Astrocyte (in vitro differentiated cells and primary cell): ENCODE measurements at regions not wholly inside any gene's neighbourhood (a gene's known extent, or its start where the extent isn't known, plus 50 kb on each side); places are given as distances from the start of the nearest gene placed in this dataset.

Source experiments
- DNase-seq: peaks from one replicate; pipeline ENCODE4 v3.0.0-alpha.2; 2010; ENCODE audit warnings: low read depth
- FAIRE-seq: peaks from 2 replicates; lab custom pipeline; 2011; peaks lifted over from hg19 to GRCh38; lab: Jason Lieb, UNC
- H2AFZ ChIP-seq: 2 replicates; pipeline ENCODE4 v1.6.0; 2012; ENCODE audit warnings: low read depth, low read length, inconsistent platforms
- H3K27ac ChIP-seq: 2 replicates; pipeline ENCODE4 v1.5.1; 2011; ENCODE audit warnings: low read depth, low read length, inconsistent platforms
- H3K27me3 ChIP-seq: 2 replicates; pipeline ENCODE4 v1.6.0; 2011; ENCODE audit warnings: low read length, inconsistent platforms; ENCODE audit not compliant: insufficient read depth
- H3K36me3 ChIP-seq: 2 replicates; pipeline ENCODE4 v1.5.1; 2011; ENCODE audit warnings: low read length, inconsistent platforms; ENCODE audit not compliant: insufficient read depth
- H3K4me1 ChIP-seq: 2 replicates; pipeline ENCODE4 v1.5.1; 2011; ENCODE audit warnings: low read length, inconsistent platforms; ENCODE audit not compliant: insufficient read depth
- H3K4me2 ChIP-seq: 2 replicates; pipeline ENCODE4 v1.6.0; 2012; ENCODE audit warnings: low read length, inconsistent platforms
- H3K4me3 ChIP-seq: 2 replicates; pipeline ENCODE4 v1.5.1; 2011; ENCODE audit warnings: low read depth, mild to moderate bottlenecking, low read length, inconsistent platforms; ENCODE audit not compliant: insufficient read depth
- H3K79me2 ChIP-seq: 2 replicates; pipeline ENCODE4 v1.6.0; 2012; ENCODE audit warnings: mild to moderate bottlenecking, low read length, inconsistent platforms; ENCODE audit not compliant: insufficient read depth
- H3K9ac ChIP-seq: 2 replicates; pipeline ENCODE4 v1.6.0; 2012; ENCODE audit warnings: mild to moderate bottlenecking, low read length, inconsistent platforms
- H3K9me3 ChIP-seq: 2 replicates; pipeline ENCODE4 v1.5.1; 2012; ENCODE audit warnings: low read depth, mild to moderate bottlenecking, low read length, inconsistent platforms; ENCODE audit not compliant: insufficient read depth
- H4K20me1 ChIP-seq: 2 replicates; pipeline ENCODE4 v1.6.0; 2012; ENCODE audit warnings: low read length, inconsistent platforms; ENCODE audit not compliant: insufficient read depth
- H3K27ac Mint-ChIP-seq: one replicate; pipeline ENCODE4 v1.8.0; 2021; ENCODE audit warnings: mild to moderate bottlenecking, mixed read lengths; ENCODE audit not compliant: unreplicated experiment
- H3K27me3 Mint-ChIP-seq: one replicate; pipeline ENCODE4 v1.8.0; 2021; ENCODE audit warnings: low read depth, mixed read lengths; ENCODE audit not compliant: unreplicated experiment
- H3K36me3 Mint-ChIP-seq: one replicate; pipeline ENCODE4 v1.8.0; 2021; ENCODE audit warnings: low read depth, mixed read lengths; ENCODE audit not compliant: unreplicated experiment
- H3K4me1 Mint-ChIP-seq: one replicate; pipeline ENCODE4 v1.8.0; 2021; ENCODE audit warnings: low read depth, mixed read lengths; ENCODE audit not compliant: unreplicated experiment
- H3K4me3 Mint-ChIP-seq: one replicate; pipeline ENCODE4 v1.8.0; 2021; ENCODE audit warnings: mild to moderate bottlenecking, moderate library complexity, mixed read lengths; ENCODE audit not compliant: unreplicated experiment
- H3K9me3 Mint-ChIP-seq: one replicate; pipeline ENCODE4 v1.8.0; 2021; ENCODE audit warnings: mild to moderate bottlenecking, mixed read lengths; ENCODE audit not compliant: unreplicated experiment
- CTCF ChIP-seq: IDR thresholded peaks from 2 replicates; pipeline ENCODE4 v1.5.1; 2011; ENCODE audit warnings: low read depth, mild to moderate bottlenecking, inconsistent platforms, low read length, moderate library complexity; ENCODE audit not compliant: insufficient read depth
- EZH2 ChIP-seq: IDR thresholded peaks from 2 replicates; pipeline ENCODE4 v1.6.1; 2012; ENCODE audit warnings: mild to moderate bottlenecking, low read length, inconsistent platforms; ENCODE audit not compliant: insufficient read depth

DNA sequence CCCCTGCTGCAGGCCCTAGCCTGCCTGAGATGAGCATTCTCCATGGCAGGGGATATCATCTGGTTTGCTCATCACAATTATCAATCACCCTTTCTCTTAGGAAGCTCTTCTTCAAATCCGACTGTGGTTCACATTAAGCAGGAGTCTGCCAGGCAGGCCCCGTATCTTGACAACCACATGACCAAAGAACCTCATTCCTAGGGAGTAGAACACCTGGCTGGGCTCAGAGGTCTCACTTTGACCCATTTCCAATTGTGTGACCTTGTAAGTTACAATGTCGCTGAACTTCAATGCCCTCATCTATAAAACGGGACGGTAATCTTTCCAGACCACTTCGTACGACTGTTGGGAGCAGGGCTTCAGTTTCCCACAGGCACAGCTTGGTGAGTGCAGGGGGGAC, 156.4 kb upstream of the PCBD1 start:
- Mint-ChIP-seq H3K4me3 (no peak overlapping the region), H3K4me1 (peaks cover 8% of the 10 kb centered on the region), H3K9me3 (peaks cover 2% of the 10 kb centered on the region), H3K27ac (no peak overlapping the region), H3K27me3 (peaks cover 65% of the 10 kb centered on the region), H3K36me3 (no peaks in the 10 kb centered on the region)
- H3K4me1 ChIP-seq: no peaks in the 10 kb centered on the region
- H3K36me3 ChIP-seq: no peaks in the 10 kb centered on the region
- H3K9ac ChIP-seq: no peak overlapping the region
- H4K20me1 ChIP-seq: no peaks in the 10 kb centered on the region
- H3K79me2 ChIP-seq: no peaks in the 10 kb centered on the region
- H3K4me2 ChIP-seq: no peak overlapping the region
- H3K27me3 ChIP-seq: peaks cover 7% of the 10 kb centered on the region
- no peak for TF ChIP-seq CTCF
- no peak for TF ChIP-seq EZH2
- no peak overlapping the region for H3K4me3 ChIP-seq
- no peak overlapping the region for H3K27ac ChIP-seq
- no peak for FAIRE-seq
- DNase-seq: no peak
- no peaks in the 10 kb centered on the region for H3K9me3 ChIP-seq
- no peak overlapping the region for H2AFZ ChIP-seq

DNA sequence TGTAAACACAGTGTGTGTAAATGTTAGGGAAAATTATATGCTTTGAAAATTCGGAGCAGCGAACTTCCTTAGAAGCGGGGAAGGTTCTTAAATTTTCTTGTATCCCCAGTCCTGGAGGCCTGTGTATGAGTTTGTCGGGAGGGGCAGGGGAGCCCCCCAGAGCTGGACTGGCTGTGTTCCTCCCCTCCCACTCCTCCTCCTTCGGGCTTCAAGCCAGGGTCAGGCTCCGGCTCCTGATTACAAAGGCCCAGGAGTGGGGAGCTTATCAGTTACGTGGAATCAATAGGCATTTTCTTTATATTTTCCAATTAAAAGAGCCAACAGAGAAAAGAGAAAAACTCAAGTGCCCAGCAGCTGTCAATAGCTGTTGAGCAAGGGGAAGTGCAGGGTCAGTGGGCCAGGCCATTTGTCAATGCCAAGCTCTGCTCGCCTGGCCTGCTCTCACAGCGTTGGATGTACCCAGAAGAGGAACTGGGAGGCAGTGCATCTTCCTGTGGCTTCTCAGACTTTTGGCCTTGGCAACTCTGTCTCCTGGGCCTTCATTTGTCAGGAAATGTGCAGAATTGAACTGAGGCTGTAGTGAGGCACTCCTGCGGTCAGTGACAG, 156.9 kb upstream of the PCBD1 start:
- H3K4me3 ChIP-seq: no peak overlapping the region
- H3K36me3 ChIP-seq: no peaks in the 10 kb centered on the region
- peaks cover 7% of the 10 kb centered on the region for H3K27me3 ChIP-seq
- no peak overlapping the region for H2AFZ ChIP-seq
- H3K4me3 Mint-ChIP-seq: no peak overlapping the region
- no peaks in the 10 kb centered on the region for H3K4me1 ChIP-seq
- H3K79me2 ChIP-seq: no peaks in the 10 kb centered on the region
- no peaks in the 10 kb centered on the region for H3K36me3 Mint-ChIP-seq
- H3K27me3 Mint-ChIP-seq: peaks cover 68% of the 10 kb centered on the region
- H3K9me3 ChIP-seq: no peaks in the 10 kb centered on the region
- no peak for TF ChIP-seq EZH2
- no peak for TF ChIP-seq CTCF
- no peak overlapping the region for H3K27ac ChIP-seq
- H4K20me1 ChIP-seq: no peaks in the 10 kb centered on the region
- peaks cover 2% of the 10 kb centered on the region for H3K9me3 Mint-ChIP-seq
- no peak overlapping the region for H3K4me2 ChIP-seq
- FAIRE-seq: no peak
- no peak overlapping the region for H3K9ac ChIP-seq
- H3K4me1 Mint-ChIP-seq: peaks cover 8% of the 10 kb centered on the region
- no peak for DNase-seq
- no peak overlapping the region for H3K27ac Mint-ChIP-seq

GRCh38 chr10:71045936-71046335, 157.6 kb upstream of the PCBD1 start:
- Histone ChIP-seq H3K9me3 (no peaks in the 10 kb centered on the region), H3K9ac (no peak overlapping the region), H3K4me2 (no peak overlapping the region), H2AFZ (no peak overlapping the region), H3K27me3 (peaks cover 7% of the 10 kb centered on the region), H3K79me2 (no peaks in the 10 kb centered on the region), H4K20me1 (no peaks in the 10 kb centered on the region), H3K27ac (no peak overlapping the region), H3K4me3 (no peak overlapping the region), H3K36me3 (no peaks in the 10 kb centered on the region), H3K4me1 (no peaks in the 10 kb centered on the region)
- no peak for DNase-seq
- no peak for FAIRE-seq
- H3K4me3 Mint-ChIP-seq: no peak overlapping the region
- H3K4me1 Mint-ChIP-seq: peaks cover 8% of the 10 kb centered on the region
- peaks cover 2% of the 10 kb centered on the region for H3K9me3 Mint-ChIP-seq
- TF ChIP-seq EZH2: no peak
- TF ChIP-seq CTCF: no peak
- H3K27ac Mint-ChIP-seq: no peak overlapping the region
- no peaks in the 10 kb centered on the region for H3K36me3 Mint-ChIP-seq
- peaks cover 74% of the 10 kb centered on the region for H3K27me3 Mint-ChIP-seq
